Karpas-422 (cell line): ENCODE measurements at regions not wholly inside any gene's neighbourhood (a gene's known extent, or its start where the extent isn't known, plus 50 kb on each side); places are given as distances from the start of the nearest gene placed in this dataset.

Source experiments
- DNase-seq: peaks from one replicate; pipeline ENCODE4 v3.0.0-alpha.2; 2015
- H2AFZ ChIP-seq: fragments of 200-600 bp; sonication (generic); 2 replicates; pipeline ENCODE4 v1.6.1; 2014; ENCODE audit warnings: antibody characterized with exemption, low read length, mixed read lengths
- H3K27ac ChIP-seq: fragments of 200-600 bp; sonication (generic); 2 replicates; pipeline ENCODE4 v1.5.1; 2014; ENCODE audit warnings: mild to moderate bottlenecking, low read length, moderate library complexity
- H3K27me3 ChIP-seq: fragments of 200-600 bp; sonication (generic); 2 replicates; pipeline ENCODE4 v1.6.1; 2014; ENCODE audit warnings: low read length, mixed read lengths
- H3K36me3 ChIP-seq: fragments of 200-600 bp; sonication (generic); 2 replicates; pipeline ENCODE4 v1.6.1; 2014; ENCODE audit warnings: low read length, mixed read lengths; ENCODE audit not compliant: insufficient read depth
- H3K4me1 ChIP-seq: fragments of 200-600 bp; sonication (generic); 2 replicates; pipeline ENCODE4 v1.6.1; 2014; ENCODE audit warnings: mild to moderate bottlenecking, low read length, mixed read lengths
- H3K4me2 ChIP-seq: fragments of 200-600 bp; sonication (generic); 2 replicates; pipeline ENCODE4 v1.6.1; 2014; ENCODE audit warnings: low read length, low read depth, mild to moderate bottlenecking; ENCODE audit not compliant: poor library complexity, severe bottlenecking
- H3K4me3 ChIP-seq: fragments of 200-600 bp; sonication (generic); 2 replicates; pipeline ENCODE4 v1.5.1; 2014; ENCODE audit warnings: mild to moderate bottlenecking, antibody characterized with exemption, low read length, mixed read lengths
- H3K79me2 ChIP-seq: fragments of 200-600 bp; sonication (generic); 2 replicates; pipeline ENCODE4 v1.6.1; 2014; ENCODE audit warnings: mild to moderate bottlenecking, low read length, mixed read lengths
- H3K9ac ChIP-seq: fragments of 200-600 bp; sonication (generic); 2 replicates; pipeline ENCODE4 v1.6.0; 2014; ENCODE audit warnings: low read length
- H3K9me2 ChIP-seq: fragments of 200-600 bp; sonication (generic), shearing (Covaris generic); replicated peaks from 2 replicates; pipeline ENCODE4 v1.6.0; 2014; ENCODE audit warnings: mild to moderate bottlenecking, low read length, moderate library complexity; ENCODE audit not compliant: insufficient read depth
- H3K9me3 ChIP-seq: fragments of 300-700, 200-600 bp; sonication (generic); 2 replicates; pipeline ENCODE4 v1.6.1; 2014; ENCODE audit warnings: low read length, mixed read lengths
- H4K20me1 ChIP-seq: fragments of 200-600 bp; sonication (generic); 2 replicates; pipeline ENCODE4 v1.6.1; 2014; ENCODE audit warnings: mild to moderate bottlenecking, antibody characterized with exemption, low read length, low read depth; ENCODE audit not compliant: insufficient read depth

DNA sequence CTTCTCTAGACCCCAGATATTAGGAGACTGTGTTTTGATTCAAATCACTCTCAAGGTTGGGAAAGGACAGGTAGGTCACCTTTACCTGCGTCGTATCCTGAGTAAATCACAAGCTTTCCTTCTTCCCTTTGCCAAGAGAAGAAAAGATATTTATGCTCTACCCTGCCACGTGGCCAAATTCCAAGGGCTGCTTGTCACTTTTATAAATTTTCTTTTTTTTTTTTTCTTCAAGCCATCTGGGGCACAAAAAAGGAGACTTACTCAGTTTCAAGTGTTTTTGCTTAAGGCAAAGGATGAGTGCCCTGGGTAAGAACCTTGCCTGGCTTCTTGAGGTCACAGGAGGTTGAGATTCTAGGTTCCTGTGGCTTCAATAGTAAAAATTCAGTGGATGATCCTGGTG lies 285.1 kb downstream of the TMEM114 start:
- no peak overlapping the region for H3K9ac ChIP-seq
- no peaks in the 10 kb centered on the region for H3K27me3 ChIP-seq
- no peak for DNase-seq
- H3K27ac ChIP-seq: no peak overlapping the region
- H2AFZ ChIP-seq: no peak overlapping the region
- H3K9me2 ChIP-seq: no peaks in the 10 kb centered on the region
- H3K36me3 ChIP-seq: no peaks in the 10 kb centered on the region
- 0 out of 2 replicates have a peak, but pooled peaks cover 3% of the 10 kb centered on the region for H3K9me3 ChIP-seq
- no peak overlapping the region for H3K4me2 ChIP-seq
- no peaks in the 10 kb centered on the region for H3K4me1 ChIP-seq
- H3K79me2 ChIP-seq: no peaks in the 10 kb centered on the region
- H4K20me1 ChIP-seq: no peaks in the 10 kb centered on the region
- no peak overlapping the region for H3K4me3 ChIP-seq

DNA sequence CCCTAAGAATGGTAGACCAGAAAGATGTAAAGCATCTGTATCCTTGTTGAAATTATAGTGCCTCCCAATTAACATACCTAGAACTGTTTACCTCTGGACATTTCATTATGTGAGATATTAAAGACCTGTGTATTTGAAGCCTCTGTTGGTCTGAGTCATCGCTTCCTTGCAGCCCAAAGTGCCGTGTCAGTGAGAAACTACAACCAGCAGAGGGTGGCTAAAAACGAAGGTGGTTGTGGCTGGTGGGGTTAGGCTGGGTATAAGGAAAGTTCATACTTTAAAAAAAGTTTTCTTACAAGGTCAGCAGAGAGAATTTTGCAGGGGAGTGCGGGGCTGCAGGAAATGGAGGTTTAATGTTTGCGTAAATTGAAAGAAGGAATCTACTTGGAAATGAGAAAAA lies 290.7 kb downstream of the TMEM114 start:
- H3K79me2 ChIP-seq: no peaks in the 10 kb centered on the region
- H3K4me2 ChIP-seq: no peak overlapping the region
- H4K20me1 ChIP-seq: no peaks in the 10 kb centered on the region
- H2AFZ ChIP-seq: no peak overlapping the region
- H3K27ac ChIP-seq: no peak overlapping the region
- no peaks in the 10 kb centered on the region for H3K36me3 ChIP-seq
- H3K4me3 ChIP-seq: no peak overlapping the region
- H3K4me1 ChIP-seq: no peaks in the 10 kb centered on the region
- DNase-seq: no peak
- no peaks in the 10 kb centered on the region for H3K9me2 ChIP-seq
- H3K9me3 ChIP-seq: no peaks in the 10 kb centered on the region
- H3K9ac ChIP-seq: no peak overlapping the region
- no peaks in the 10 kb centered on the region for H3K27me3 ChIP-seq

DNA sequence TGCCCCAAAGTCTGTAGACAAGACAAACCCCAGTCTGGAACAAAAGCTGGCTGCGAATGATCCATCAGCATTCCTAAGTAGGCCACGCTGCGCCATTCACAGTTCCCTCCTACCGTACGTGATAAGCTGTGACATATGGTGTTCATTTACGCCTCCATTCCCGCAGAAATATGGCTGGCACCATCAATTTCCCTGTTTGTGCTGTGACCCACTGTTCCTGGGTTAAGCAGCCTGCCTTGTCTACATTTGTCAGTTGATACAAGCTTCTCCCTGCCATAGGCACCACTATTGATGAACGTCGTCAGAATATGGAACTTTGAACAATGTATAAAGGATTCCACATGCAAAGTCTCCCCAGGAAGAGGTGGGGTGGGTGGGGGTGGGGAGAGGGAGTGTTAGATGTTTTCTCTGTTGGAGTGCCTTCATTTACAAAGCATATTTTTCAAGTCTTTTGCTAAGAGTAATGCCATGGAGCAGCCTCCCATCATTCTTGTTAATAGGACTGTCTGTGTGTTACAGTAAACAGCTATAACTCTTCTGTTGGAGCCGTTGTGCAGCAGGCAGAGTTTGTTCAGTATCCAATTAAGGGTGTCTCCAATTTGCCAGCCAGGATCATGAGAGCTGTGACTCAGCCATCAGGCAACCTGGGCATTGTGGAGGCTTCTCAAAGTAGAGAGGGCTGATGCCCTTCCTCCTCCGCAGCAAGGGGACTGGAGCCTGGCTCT lies 294.6 kb downstream of the TMEM114 start:
- Histone ChIP-seq H3K79me2 (no peaks in the 10 kb centered on the region), H3K4me3 (no peak overlapping the region), H3K27me3 (no peaks in the 10 kb centered on the region), H3K27ac (no peak overlapping the region), H3K9me3 (no peaks in the 10 kb centered on the region), H3K4me1 (no peaks in the 10 kb centered on the region), H3K4me2 (no peak overlapping the region), H3K9me2 (no peaks in the 10 kb centered on the region), H3K36me3 (no peaks in the 10 kb centered on the region), H2AFZ (no peak overlapping the region), H3K9ac (no peak overlapping the region), H4K20me1 (no peaks in the 10 kb centered on the region)
- no peak for DNase-seq

DNA sequence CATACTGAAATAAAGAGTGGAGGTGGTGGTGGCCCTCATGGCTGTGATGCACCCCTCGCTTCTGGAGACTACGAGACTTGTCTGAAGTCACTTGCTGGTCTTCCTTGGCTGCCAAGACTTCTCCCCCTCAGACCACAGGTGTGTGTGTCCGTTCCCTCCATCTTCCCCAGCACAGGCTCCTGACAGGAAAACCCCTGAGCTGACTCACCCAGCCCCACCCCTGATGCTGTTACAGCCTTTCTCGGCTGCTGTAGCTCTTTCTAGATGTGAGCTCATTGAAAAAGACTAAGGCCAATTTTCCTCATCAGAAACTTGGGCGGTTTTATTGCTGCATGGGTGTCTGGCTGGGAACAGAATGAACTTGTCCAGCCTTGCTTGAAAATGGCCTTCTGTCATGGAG lies 296.9 kb downstream of the TMEM114 start:
- Histone ChIP-seq H4K20me1 (no peaks in the 10 kb centered on the region), H3K79me2 (no peaks in the 10 kb centered on the region), H2AFZ (no peak overlapping the region), H3K4me1 (no peaks in the 10 kb centered on the region), H3K9me3 (no peaks in the 10 kb centered on the region), H3K4me2 (no peak overlapping the region), H3K36me3 (no peaks in the 10 kb centered on the region), H3K9ac (no peak overlapping the region), H3K27me3 (no peaks in the 10 kb centered on the region), H3K9me2 (no peaks in the 10 kb centered on the region), H3K4me3 (no peak overlapping the region), H3K27ac (no peak overlapping the region)
- DNase-seq: no peak

DNA sequence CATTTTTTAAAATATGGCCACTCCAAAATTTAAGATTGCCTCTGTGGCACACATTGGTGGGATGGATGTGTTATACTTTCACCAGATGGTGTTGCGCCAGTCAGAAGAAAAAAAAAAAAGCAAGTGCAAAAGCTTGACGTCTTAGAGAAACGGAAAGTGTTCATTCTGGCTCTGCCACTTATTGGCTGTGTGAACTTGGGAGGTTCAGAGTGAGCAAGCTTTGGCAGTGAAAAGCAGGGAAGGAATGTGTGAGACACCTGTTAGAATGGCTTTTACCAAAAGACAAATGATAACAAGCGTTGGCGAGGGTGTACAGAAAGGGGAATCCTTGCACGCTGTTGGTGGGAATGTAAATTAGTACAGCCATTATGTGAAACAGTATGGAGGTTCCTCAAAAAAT lies 298.0 kb downstream of the TMEM114 start:
- no peak overlapping the region for H3K4me3 ChIP-seq
- DNase-seq: no peak

DNA sequence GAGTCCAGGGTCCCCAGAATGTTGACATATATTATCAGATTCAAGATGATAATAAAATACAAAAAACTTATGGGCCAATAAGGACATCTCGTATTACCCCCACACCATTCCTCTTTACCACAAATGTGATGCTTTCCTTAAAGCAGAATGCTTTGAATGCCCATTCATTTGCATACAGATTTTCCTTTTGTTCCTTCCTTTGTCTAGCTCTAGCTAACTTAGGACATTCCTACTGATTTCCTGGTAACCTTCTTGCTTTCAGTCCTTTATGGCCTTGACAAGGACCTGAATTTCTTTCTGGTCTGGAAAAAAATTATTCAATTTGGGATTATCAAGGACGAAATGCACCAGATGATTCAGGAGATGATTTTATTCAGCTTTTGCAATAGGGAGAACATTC lies 304.0 kb downstream of the TMEM114 start:
- no peak for DNase-seq
- Histone ChIP-seq H3K27me3 (no peaks in the 10 kb centered on the region), H2AFZ (no peak overlapping the region), H3K9me3 (no peaks in the 10 kb centered on the region; the same call in 1 of the 2 replicates), H3K4me2 (no peak overlapping the region), H3K36me3 (no peaks in the 10 kb centered on the region), H3K27ac (no peak overlapping the region), H3K79me2 (no peaks in the 10 kb centered on the region), H3K4me3 (no peak overlapping the region), H3K9ac (no peak overlapping the region), H3K4me1 (no peaks in the 10 kb centered on the region), H4K20me1 (no peaks in the 10 kb centered on the region), H3K9me2 (no peaks in the 10 kb centered on the region)

More for the DNA sequence above, 298.0 kb downstream of the TMEM114 start:
- H3K4me2 ChIP-seq: no peak overlapping the region
- H3K9me3 ChIP-seq: no peaks in the 10 kb centered on the region
- no peak overlapping the region for H3K27ac ChIP-seq
- H3K4me1 ChIP-seq: no peaks in the 10 kb centered on the region
- H3K36me3 ChIP-seq: no peaks in the 10 kb centered on the region
- no peaks in the 10 kb centered on the region for H3K9me2 ChIP-seq
- no peaks in the 10 kb centered on the region for H4K20me1 ChIP-seq
- no peaks in the 10 kb centered on the region for H3K79me2 ChIP-seq
- H3K27me3 ChIP-seq: no peaks in the 10 kb centered on the region
- H2AFZ ChIP-seq: no peak overlapping the region
- no peak overlapping the region for H3K9ac ChIP-seq

DNA sequence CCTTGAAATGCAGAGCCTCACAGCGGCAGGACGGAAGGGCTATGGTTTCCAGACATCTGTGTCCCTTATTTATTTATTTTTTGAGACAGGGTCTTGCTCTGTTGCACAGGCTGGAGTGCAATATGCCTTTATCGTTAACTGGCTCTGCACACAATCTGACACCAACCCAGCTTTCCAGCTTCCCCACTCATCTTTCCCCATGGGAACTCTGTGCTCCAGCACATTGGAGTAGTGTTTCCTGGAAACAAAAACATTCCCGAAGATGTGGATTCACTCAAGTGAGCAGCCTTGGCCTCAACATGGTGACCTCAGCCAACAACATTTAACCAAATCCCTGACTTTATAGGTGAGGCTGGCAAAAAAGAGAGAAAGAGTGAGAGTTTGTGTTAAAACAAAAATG lies 307.1 kb downstream of the TMEM114 start:
- Histone ChIP-seq H2AFZ (no peak overlapping the region), H3K27ac (no peak overlapping the region), H3K4me2 (no peak overlapping the region), H3K9me3 (no peaks in the 10 kb centered on the region; the same call in 1 of the 2 replicates), H4K20me1 (no peaks in the 10 kb centered on the region), H3K4me3 (no peak overlapping the region), H3K9ac (no peak overlapping the region), H3K36me3 (no peaks in the 10 kb centered on the region), H3K79me2 (no peaks in the 10 kb centered on the region), H3K9me2 (no peaks in the 10 kb centered on the region; the same call in 1 of the 2 replicates), H3K4me1 (no peaks in the 10 kb centered on the region), H3K27me3 (no peaks in the 10 kb centered on the region)
- DNase-seq: no peak

DNA sequence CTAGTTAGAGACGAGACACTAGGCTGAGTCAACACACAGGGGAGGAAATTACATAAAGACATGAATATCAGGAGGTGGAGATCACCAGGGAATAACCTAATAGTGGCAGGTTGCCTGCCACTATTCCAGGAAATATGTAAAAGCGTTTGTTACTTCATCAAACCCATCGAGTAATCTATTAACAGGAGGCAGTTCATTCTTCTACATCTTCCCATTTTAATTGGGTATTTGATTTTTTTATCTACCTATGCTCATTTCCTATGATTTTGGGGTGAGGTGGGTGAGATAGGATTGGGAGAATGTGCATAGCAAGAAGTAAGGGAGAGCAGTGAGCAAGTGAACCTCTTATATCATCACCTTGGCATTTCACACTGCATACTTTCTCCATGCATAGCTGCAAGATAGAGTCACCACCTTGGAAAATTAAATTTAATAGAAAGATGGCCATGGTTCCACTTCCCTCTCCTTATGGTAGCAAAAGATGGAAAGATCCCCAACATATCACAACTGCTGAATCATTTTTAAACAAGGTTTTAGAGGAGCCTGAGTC lies 312.2 kb downstream of the TMEM114 start:
- no peak for DNase-seq
- Histone ChIP-seq H3K36me3 (no peaks in the 10 kb centered on the region), H3K27me3 (no peaks in the 10 kb centered on the region), H3K9me2 (no peaks in the 10 kb centered on the region; the same call in 1 of the 2 replicates), H3K27ac (no peak overlapping the region), H3K9me3 (no peaks in the 10 kb centered on the region), H2AFZ (no peak overlapping the region), H3K9ac (no peak overlapping the region), H3K79me2 (no peaks in the 10 kb centered on the region), H3K4me3 (no peak overlapping the region), H4K20me1 (no peaks in the 10 kb centered on the region), H3K4me2 (no peak overlapping the region), H3K4me1 (no peaks in the 10 kb centered on the region)
